DMS 273 treated with DMSO at 0.1 percent for 48 hours (cell line): ENCODE measurements at regions not wholly inside any gene's neighbourhood (a gene's known extent, or its start where the extent isn't known, plus 50 kb on each side); places are given as distances from the start of the nearest gene placed in this dataset.

Source experiments
- DNase-seq: peaks from one replicate; lab custom pipeline; 2025; lab: John Stamatoyannopoulos, UW

DNA sequence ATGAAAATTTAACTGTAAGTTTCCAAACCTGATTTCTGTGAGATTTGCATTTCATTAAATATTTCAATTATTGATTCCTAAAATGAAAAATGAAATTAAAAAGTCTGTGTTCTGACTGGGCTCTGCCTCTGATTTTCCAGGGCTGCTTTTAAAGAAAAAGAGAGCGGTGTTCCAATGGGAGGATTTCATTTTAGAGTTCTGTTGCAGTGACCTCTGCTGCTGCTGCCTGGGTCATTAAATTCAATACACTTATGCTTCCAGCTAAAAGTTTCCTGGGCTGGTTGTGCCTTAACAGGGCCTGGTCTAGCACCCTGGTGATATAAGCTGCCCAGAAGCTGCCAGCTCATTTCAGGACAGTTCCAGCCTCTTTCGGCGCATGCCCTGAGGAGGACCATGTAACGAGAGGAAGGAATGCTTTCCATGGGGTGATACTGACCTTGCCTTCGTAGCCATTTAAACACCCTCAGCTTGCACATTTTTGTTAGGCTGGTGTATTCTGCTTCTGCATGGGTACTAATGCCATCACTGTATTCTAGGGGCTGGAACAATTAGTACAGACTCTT is 93.3 kb downstream of the TMEM174 start:
- no peak for DNase-seq

GRCh38 chr5:73265641-73266040 is 92.6 kb downstream of the TMEM174 start:
- DNase-seq, result peak; percentile 55

GRCh38 chr5:73264631-73265030 is 91.6 kb downstream of the TMEM174 start:
- no peak for DNase-seq

DNA sequence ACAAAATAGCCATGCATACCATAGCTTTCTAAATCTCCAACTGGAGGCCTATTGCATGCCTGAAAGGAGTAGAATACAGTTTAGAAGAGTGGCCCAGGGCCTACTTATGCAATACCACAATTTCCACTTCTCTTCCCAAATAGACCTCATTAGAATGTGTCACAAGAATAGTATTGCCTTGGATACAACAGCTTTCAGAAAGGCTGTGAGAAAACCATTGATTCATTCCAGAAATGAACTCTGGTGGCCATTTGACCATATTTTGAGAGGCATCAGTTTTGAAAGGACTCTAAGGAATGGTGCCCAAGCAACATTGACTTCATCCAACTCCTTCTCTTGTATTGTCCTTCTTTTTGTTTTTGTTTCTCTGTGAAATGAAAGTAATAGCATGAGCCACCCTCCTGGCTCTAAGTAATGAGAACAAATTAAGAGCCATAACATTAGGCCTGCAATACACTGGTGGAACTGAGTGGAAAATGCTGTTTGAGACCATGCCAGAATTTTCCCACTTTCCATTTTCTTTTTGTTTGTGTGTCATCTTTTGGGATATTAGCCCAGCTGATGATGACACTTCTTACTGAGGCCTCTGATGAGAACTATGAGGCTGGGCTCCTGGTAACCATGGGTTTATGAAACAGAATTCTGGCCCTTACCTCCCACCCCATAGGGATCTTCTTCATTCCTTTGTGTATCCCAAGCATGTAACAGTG is 90.2 kb downstream of the TMEM174 start:
- DNase-seq, result no peak

DNA sequence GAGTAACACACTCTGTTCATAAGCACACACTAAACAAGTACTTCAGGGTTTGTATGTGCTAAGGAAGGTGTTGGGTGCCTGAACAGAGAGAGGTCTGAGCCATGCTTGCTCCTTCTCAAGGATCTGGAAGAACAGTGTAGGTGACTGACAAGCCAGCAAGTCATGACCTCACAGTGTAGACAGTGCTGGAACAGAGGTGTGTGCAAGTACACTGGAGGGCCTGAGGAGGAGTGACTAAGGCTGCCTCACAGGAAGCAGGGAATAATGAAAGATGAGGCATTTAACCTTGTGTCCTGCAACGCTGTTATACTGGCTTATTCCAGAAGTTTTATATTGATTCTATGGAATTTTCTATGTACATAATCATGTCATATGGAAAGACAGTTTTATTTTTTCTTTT is 83.9 kb downstream of the TMEM174 start:
- DNase-seq, result no peak

GRCh38 chr5:73256462-73256861 is 83.5 kb downstream of the TMEM174 start:
- no peak for DNase-seq

- no peak for DNase-seq
These were observed 83.0 kb downstream of the TMEM174 start for GRCh38 chr5:73256012-73256411.

DNA sequence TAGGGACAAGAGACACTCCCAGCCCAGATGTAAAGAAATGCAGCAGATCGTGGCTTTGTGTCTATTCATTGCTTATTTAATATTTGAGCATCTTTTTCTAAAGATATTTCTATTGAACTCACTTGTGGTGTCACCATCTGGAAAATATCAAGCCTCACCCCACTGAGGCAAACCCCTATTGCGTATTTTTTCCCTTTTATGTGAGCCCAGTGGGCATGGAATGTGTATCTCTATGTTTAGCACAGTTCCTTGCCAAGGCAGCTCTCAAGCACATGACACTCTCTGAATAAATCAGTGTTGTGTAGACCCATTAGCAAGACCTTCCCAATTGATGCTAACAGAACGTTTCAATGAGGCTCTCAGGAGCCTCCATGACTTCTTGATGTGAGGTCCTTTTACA is 81.6 kb downstream of the TMEM174 start:
- no peak for DNase-seq

- no peak for DNase-seq
These were observed 80.2 kb downstream of the TMEM174 start for GRCh38 chr5:73253047-73253660.

DNA sequence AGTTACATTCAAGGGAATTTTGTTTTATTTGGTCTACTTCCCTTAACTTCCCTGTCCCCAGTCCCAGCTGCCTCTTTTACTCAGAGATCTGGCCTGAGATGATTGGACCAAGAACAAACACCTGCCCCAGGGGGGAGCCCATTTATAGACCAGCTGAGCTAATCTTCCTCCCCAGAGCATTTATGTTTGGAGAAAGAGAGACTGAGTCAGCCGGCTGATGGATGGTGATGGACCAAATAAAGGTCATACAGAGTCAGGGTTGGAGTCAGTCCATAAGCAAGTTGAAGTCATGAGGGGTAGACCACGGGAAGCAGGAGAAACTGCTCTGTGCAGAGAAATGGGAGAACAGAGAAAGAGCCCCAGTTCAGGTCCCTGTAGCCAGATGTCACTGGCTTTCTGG is 77.7 kb downstream of the TMEM174 start:
- DNase-seq, result no peak

DNA sequence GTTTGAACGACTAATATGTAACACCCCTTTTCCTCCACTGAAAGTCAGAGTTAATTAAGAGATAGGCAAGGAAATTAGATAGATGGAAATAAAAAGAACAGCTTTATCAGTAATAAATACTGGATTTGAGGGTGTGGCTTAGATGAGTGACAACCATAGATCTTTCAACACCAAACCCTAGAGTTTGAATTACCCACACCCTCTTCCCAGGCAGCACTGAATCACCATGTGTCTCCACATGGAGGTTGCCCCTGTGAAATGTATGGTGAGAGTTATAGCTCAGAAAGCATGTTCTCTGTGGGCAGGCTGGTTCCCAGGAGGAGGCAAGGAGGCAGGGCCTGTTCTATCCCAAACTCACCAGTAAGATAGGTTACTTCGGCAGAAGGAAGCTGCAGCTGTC is 69.7 kb downstream of the TMEM174 start:
- no peak for DNase-seq

DNA sequence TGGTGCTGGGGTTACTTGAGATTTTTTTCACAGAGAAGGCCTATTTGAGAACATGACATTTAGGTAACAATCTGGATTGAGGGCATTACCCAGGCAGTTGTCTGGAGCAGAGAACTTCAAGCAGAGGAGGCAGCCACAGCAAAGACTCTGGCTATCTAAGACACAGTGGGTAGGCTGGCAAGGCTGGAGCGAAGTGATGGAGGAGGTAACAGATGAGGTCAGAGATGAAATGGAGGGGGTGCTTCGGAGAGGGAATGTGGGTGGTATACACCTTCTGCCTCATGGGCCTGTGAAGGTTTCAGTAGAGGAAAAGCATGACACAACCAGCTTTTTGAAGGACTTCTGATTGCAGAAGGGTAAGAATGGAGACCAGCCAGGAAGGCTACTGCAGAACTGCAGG is 65.9 kb downstream of the TMEM174 start:
- no peak for DNase-seq

DNA sequence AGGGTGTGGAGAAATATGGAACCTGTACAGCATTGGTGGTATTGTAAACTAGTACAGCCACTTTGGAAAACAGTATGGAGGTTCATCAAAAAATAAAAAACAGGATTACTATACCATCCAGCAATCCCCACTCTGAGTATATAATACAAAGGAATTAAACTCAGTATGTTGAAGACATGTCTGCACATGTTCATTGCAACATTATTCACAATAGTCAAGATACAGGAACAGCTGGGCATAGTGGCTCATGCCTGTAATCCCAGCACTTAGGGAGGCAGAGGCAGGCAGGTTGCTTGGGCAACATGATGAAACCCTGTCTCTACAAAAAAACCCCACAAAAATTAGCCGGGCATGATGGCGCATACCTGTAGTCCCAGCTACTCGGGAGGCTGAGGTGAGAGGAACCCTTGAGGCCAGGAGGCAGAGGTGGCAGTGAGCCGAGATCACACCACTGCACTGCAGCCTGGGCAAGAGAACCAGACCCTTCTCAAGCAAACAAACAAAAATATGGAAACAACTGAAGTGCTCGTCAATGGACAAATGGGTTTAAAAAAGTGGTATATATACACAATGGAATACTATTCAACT is 63.6 kb downstream of the TMEM174 start:
- DNase-seq, result peak; percentile 24

GRCh38 chr5:73234204-73234555 is 61.2 kb downstream of the TMEM174 start:
- DNase-seq, result no peak

GRCh38 chr5:73233461-73234203 is 60.6 kb downstream of the TMEM174 start:
- DNase-seq, result no peak

GRCh38 chr5:73233053-73233460 is 60.1 kb downstream of the TMEM174 start:
- no peak for DNase-seq

GRCh38 chr5:73232266-73233041 is 59.5 kb downstream of the TMEM174 start:
- DNase-seq, result no peak

- DNase-seq, result no peak
These were observed 58.3 kb downstream of the TMEM174 start for GRCh38 chr5:73231246-73231778.

- DNase-seq, result no peak
These were observed 57.6 kb downstream of the TMEM174 start for GRCh38 chr5:73230264-73231245.

DNA sequence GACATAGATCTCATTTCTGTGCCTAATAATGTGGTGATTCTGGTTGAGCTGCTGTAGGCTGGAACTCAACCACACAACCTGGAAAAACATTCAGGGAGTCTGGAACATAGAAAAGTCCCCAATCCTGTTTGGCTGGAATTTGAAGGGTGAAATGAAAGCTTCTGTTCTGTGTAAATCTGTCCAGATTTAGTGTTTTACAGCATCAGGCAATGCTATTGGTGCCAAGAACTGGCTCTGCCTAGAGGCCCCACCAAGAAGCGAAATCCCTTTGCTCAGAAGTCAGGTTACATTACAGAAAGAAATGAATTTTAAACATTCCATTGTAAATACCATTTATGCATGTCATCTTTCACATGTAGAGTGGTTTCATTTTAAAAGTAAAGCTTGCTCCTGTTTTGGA is 56.3 kb downstream of the TMEM174 start:
- no peak for DNase-seq
